KMS-11 (cell line): ENCODE measurements at regions not wholly inside any gene's neighbourhood (a gene's known extent, or its start where the extent isn't known, plus 50 kb on each side); places are given as distances from the start of the nearest gene placed in this dataset.

ENCODE experiments used
- H2AFZ ChIP-seq: fragments of 200-600 bp; sonication (generic); 2 replicates; pipeline ENCODE4 v1.6.1; 2016; ENCODE audit warnings: antibody characterized with exemption, mixed run types, low read depth
- H3K27ac ChIP-seq: fragments of 200-600 bp; sonication (generic); 2 replicates; pipeline ENCODE4 v1.6.1; 2016; ENCODE audit warnings: mild to moderate bottlenecking, mixed run types
- H3K27me3 ChIP-seq: fragments of 200-600 bp; sonication (generic); 2 replicates; pipeline ENCODE4 v1.6.1; 2017; ENCODE audit warnings: mild to moderate bottlenecking, low read depth, mixed run types, moderate library complexity; ENCODE audit not compliant: insufficient read depth
- H3K36me3 ChIP-seq: fragments of 200-600 bp; sonication (generic); 2 replicates; pipeline ENCODE4 v1.6.1; 2017; ENCODE audit warnings: mild to moderate bottlenecking, mixed run types; ENCODE audit not compliant: insufficient read depth
- H3K4me1 ChIP-seq: fragments of 200-600 bp; sonication (generic); 2 replicates; pipeline ENCODE4 v1.6.1; 2016; ENCODE audit warnings: mild to moderate bottlenecking, low read depth, mixed run types; ENCODE audit not compliant: poor library complexity, severe bottlenecking
- H3K4me2 ChIP-seq: fragments of 200-600 bp; sonication (generic); 2 replicates; pipeline ENCODE4 v1.7.0; 2016; ENCODE audit warnings: mild to moderate bottlenecking, mixed run types
- H3K4me3 ChIP-seq: fragments of 200-600 bp; sonication (generic); IDR thresholded peaks from 2 replicates; pipeline ENCODE4 v1.6.1; 2017; ENCODE audit warnings: low read depth, low read length, mixed read lengths; ENCODE audit not compliant: insufficient read depth
- H3K79me2 ChIP-seq: fragments of 200-600 bp; sonication (generic); 2 replicates; pipeline ENCODE4 v1.6.1; 2016; ENCODE audit warnings: low read depth, mixed run types; ENCODE audit not compliant: insufficient read depth
- H3K9ac ChIP-seq: fragments of 200-600 bp; sonication (generic); 2 replicates; pipeline ENCODE4 v1.6.1; 2016; ENCODE audit warnings: mild to moderate bottlenecking, mixed run types
- H4K20me1 ChIP-seq: fragments of 200-600 bp; sonication (generic); 2 replicates; pipeline ENCODE4 v1.6.1; 2016; ENCODE audit warnings: mild to moderate bottlenecking, mixed run types; ENCODE audit not compliant: insufficient read depth
- TF ChIP-seq, protein P1 (sequence below): fragments of 200-600 bp; sonication (generic); conservative IDR thresholded peaks from 2 replicates; pipeline ENCODE4 v1.6.1; 2017; ENCODE audit warnings: low read depth, mild to moderate bottlenecking, antibody characterized with exemption, low read length, moderate library complexity, mixed read lengths

GRCh38 chr13:22934744-22935523 is 245.8 kb upstream of the SGCG start:
- no peak overlapping the region for H3K27ac ChIP-seq
- no peaks in the 10 kb centered on the region for H4K20me1 ChIP-seq
- no peak overlapping the region for H2AFZ ChIP-seq
- H3K4me3 ChIP-seq = no peak overlapping the region
- no peak overlapping the region for H3K9ac ChIP-seq
- no peaks in the 10 kb centered on the region for H3K4me1 ChIP-seq
- H3K27me3 ChIP-seq = no peaks in the 10 kb centered on the region
- no peaks in the 10 kb centered on the region for H3K36me3 ChIP-seq
- H3K79me2 ChIP-seq = no peaks in the 10 kb centered on the region
- no peak overlapping the region for H3K4me2 ChIP-seq
- TF ChIP-seq, protein P1, sequence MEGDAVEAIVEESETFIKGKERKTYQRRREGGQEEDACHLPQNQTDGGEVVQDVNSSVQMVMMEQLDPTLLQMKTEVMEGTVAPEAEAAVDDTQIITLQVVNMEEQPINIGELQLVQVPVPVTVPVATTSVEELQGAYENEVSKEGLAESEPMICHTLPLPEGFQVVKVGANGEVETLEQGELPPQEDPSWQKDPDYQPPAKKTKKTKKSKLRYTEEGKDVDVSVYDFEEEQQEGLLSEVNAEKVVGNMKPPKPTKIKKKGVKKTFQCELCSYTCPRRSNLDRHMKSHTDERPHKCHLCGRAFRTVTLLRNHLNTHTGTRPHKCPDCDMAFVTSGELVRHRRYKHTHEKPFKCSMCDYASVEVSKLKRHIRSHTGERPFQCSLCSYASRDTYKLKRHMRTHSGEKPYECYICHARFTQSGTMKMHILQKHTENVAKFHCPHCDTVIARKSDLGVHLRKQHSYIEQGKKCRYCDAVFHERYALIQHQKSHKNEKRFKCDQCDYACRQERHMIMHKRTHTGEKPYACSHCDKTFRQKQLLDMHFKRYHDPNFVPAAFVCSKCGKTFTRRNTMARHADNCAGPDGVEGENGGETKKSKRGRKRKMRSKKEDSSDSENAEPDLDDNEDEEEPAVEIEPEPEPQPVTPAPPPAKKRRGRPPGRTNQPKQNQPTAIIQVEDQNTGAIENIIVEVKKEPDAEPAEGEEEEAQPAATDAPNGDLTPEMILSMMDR = no peak

- H3K27ac ChIP-seq = no peak overlapping the region
- no peaks in the 10 kb centered on the region for H3K27me3 ChIP-seq
- H3K36me3 ChIP-seq = no peaks in the 10 kb centered on the region
- no peak overlapping the region for H3K4me3 ChIP-seq
- TF ChIP-seq, protein P1 = no peak
- no peaks in the 10 kb centered on the region for H4K20me1 ChIP-seq
- H3K4me2 ChIP-seq = no peak overlapping the region
- H3K79me2 ChIP-seq = no peaks in the 10 kb centered on the region
- no peaks in the 10 kb centered on the region for H3K4me1 ChIP-seq
- no peak overlapping the region for H2AFZ ChIP-seq
- no peak overlapping the region for H3K9ac ChIP-seq
Measured at GRCh38 chr13:22936228-22936627, 244.6 kb upstream of the SGCG start.

GRCh38 chr13:22937241-22937640 is 243.5 kb upstream of the SGCG start:
- Histone ChIP-seq H3K27me3 (no peaks in the 10 kb centered on the region), H3K27ac (no peak overlapping the region), H3K4me1 (no peaks in the 10 kb centered on the region), H4K20me1 (no peaks in the 10 kb centered on the region), H3K4me2 (no peak overlapping the region), H3K9ac (no peak overlapping the region), H2AFZ (no peak overlapping the region), H3K79me2 (no peaks in the 10 kb centered on the region), H3K36me3 (no peaks in the 10 kb centered on the region), H3K4me3 (no peak overlapping the region)
- TF ChIP-seq, protein P1 = no peak

GRCh38 chr13:22937953-22938352 is 242.8 kb upstream of the SGCG start:
- Histone ChIP-seq H3K27ac (no peak overlapping the region), H3K27me3 (no peaks in the 10 kb centered on the region), H3K4me2 (no peak overlapping the region), H3K36me3 (no peaks in the 10 kb centered on the region), H2AFZ (no peak overlapping the region), H3K79me2 (no peaks in the 10 kb centered on the region), H3K4me1 (no peaks in the 10 kb centered on the region), H4K20me1 (no peaks in the 10 kb centered on the region), H3K4me3 (no peak overlapping the region), H3K9ac (no peak overlapping the region)
- TF ChIP-seq, protein P1 = no peak
